G401.6 (cell line): ENCODE measurements at regions not wholly inside any gene's neighbourhood (a gene's known extent, or its start where the extent isn't known, plus 50 kb on each side); places are given as distances from the start of the nearest gene placed in this dataset.
A peak's percentile ranks its signal among the peaks of the same experiment; 100 is the strongest.

ENCODE experiments used
- FAIRE-seq: peaks from 2 replicates; lab custom pipeline; 2012; peaks lifted over from hg19 to GRCh38; lab: Jason Lieb, UNC

- no peak for FAIRE-seq
These were observed 273.2 kb upstream of the KIRREL3 start for GRCh38 chr11:127273593-127274327.

- no peak for FAIRE-seq
These were observed 270.3 kb upstream of the KIRREL3 start for GRCh38 chr11:127270851-127271250.

GRCh38 chr11:127269911-127270310 lies 269.3 kb upstream of the KIRREL3 start:
- FAIRE-seq: no peak

DNA sequence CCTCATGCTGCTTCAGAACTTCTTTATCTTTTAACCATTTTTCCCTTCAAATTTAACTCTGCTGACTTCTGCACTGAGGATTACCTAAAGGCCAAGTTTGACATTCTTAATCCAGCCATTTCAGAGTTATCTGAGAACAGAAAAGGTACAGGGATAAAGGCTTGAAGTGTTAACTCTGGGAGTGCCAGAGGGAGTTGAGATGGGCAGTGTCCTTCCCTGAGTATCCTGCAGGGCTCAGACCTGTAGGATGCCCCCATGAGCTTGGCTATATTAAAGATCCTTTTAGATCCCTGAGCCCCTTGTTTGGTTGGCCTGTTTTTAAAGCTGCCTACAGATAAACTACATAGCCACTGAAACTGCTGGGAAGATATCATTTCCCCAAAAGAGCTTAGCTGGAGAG lies 268.4 kb upstream of the KIRREL3 start:
- no peak for FAIRE-seq

DNA sequence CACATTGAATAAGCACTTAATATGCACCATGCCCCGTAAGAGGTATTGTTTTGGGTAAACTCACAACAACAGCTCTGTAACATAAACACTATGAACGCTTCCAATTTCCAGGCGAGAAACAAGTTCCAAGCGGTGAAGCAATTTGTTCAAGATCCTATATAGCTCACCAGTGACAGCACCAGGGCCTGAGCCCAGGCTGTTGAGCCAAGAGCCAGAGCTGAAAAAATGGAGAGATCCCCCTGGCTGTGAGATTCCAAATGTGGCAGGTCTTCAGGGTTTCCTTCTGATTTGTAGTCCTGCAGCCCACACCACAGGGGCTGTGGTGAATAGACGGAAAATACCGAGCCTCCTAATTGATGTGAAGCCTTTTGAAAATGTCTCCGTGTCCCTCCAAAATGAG lies 268.0 kb upstream of the KIRREL3 start:
- no peak for FAIRE-seq

GRCh38 chr11:127259102-127259501 lies 258.5 kb upstream of the KIRREL3 start:
- FAIRE-seq: no peak

- FAIRE-seq: no peak
These were observed 254.6 kb upstream of the KIRREL3 start for GRCh38 chr11:127255209-127255608.

DNA sequence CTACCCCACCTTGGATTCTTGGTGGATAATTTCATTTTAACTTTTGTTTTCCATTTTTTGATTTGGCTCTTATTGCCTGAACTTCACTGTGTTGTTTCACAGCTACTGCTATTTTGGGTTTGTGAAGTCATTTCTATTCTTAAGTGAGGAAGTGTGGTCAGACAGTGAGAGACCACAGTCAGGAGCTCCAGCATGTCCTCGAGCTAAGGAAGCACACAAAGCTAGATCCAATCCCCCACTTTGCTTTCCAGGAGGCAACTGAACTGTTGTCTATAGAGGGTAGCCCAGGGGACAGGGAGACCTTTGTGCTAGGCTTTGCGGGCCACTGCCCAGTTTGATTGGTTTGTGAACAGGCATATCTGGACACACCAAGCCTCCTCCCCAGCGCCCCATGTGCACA lies 251.8 kb upstream of the KIRREL3 start:
- no peak for FAIRE-seq

- no peak for FAIRE-seq
These were observed 249.0 kb upstream of the KIRREL3 start for GRCh38 chr11:127249576-127249975.

- no peak for FAIRE-seq
These were observed 247.9 kb upstream of the KIRREL3 start for GRCh38 chr11:127248476-127248875.

DNA sequence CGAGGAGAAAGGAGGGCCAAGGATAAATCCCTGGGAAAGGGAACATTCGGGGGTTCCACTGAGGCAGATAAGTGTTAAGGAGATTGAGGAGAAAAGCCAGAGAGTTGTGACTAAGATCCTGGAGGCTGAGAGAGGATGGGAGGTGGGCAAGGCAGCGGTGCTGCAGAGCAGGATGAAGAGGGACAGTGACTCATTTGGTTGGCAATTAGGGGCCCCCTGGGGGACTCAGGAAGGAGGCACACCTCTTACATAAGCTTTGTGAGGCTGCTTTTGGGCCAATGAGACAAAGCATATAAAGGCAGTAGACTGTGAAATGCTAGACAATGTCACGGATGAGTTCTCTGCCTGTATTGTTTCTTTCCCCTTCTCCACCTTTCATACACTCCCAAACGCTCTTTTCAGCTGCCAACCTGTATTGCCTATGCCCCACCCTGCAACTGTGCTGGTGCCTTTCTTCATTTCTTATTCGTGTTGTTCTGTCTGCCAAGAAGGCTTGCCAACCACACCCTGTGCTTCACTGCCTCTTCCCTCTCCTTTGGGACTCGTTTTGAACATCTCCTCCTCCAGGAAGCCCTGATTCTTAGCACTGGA lies 246.8 kb upstream of the KIRREL3 start:
- no peak for FAIRE-seq

- no peak for FAIRE-seq
These were observed 242.1 kb upstream of the KIRREL3 start for GRCh38 chr11:127242676-127243075.

DNA sequence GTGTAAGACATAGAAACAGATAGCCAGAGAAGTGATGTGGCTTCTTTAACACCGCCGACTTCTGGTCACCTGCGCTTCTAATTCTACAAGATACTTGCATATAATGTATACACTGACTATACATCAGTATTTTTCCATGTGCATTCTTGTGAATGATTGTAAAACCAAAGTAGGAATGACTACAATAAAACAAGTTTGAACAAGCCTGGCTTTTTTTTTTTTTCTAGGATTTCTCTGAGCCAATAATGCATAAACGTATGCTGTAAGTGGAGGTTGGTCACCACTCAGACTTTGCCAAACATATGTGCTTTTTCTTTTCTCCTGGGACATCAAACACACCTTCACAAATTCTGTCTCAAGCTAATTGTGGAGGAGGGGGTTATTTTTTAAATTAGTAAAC lies 237.8 kb upstream of the KIRREL3 start:
- FAIRE-seq: no peak

DNA sequence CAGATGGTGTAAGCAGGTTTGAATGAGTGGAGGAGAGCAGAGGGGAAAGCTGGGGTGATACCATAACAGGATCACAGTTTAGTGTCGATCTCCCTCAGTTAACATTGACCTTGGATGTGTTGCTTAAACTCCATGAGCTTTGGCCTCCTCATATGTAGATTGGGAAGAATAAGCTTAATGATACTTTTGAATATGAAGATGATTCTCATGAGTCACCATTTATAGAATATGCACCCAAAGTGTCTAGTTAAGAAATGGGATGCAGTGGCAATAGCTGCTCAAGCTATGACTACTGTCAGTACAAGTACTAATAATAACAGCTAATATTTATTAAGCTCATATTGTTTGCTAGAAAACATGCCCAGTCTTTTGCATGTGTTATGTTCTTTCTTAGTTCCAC lies 236.2 kb upstream of the KIRREL3 start:
- no peak for FAIRE-seq

GRCh38 chr11:127233998-127234397 lies 233.4 kb upstream of the KIRREL3 start:
- no peak for FAIRE-seq

DNA sequence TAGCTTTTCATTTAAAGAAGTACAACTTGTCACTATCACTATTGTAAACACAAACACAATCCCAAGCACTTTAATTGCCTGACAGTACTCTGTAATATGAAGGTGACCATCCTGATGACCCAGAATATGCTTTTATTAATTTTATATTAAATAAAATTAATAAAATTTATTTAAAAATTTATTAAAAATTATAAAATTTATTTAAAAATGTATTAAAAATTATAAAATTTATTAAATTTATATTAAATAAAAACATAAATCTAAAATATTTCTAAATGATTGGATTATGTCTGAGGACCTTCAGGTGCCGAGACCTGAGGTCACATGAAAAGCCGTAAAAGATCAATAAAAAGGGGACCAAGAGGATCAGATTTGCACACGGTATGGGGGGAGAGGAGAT lies 229.8 kb upstream of the KIRREL3 start:
- FAIRE-seq: peak; percentile 76

DNA sequence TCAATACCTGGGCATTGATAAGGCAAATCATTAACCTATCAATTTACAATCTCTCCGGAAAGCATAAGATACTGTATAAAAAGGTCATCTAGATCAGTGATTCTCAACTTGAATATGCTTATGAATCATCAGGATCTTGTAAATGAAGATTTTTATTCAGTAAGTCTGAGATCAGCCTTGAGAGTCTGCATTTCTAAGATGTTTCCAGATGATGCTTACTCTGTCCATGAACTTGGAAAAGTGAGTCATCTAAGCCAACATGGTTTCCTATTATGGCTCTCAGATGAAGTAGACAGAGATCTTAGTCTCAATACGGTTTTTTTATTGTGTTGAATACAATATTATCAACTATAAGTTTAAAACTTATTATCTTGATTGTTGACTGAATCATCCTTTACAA lies 226.4 kb upstream of the KIRREL3 start:
- no peak for FAIRE-seq

DNA sequence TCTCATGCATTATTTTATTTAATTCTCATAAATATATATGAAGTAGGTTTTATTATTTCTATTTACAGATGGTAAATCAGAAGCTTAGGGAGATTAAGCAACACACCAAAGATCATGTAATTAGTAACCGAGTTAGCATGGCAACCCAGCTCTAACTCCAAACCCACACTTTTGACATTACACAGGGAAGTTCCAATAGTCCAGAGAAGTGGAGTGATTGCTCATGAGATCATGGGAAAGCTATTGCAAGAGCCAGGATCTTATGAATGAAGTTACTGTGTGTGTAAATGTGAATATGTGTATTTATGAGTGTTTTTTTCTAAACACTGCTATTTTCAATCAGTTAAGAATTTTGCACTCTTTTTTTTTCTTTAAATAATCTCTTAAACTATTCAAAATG lies 225.8 kb upstream of the KIRREL3 start:
- FAIRE-seq: no peak

GRCh38 chr11:127225619-127226018 lies 225.0 kb upstream of the KIRREL3 start:
- FAIRE-seq: no peak

GRCh38 chr11:127224276-127224675 lies 223.7 kb upstream of the KIRREL3 start:
- FAIRE-seq: no peak

DNA sequence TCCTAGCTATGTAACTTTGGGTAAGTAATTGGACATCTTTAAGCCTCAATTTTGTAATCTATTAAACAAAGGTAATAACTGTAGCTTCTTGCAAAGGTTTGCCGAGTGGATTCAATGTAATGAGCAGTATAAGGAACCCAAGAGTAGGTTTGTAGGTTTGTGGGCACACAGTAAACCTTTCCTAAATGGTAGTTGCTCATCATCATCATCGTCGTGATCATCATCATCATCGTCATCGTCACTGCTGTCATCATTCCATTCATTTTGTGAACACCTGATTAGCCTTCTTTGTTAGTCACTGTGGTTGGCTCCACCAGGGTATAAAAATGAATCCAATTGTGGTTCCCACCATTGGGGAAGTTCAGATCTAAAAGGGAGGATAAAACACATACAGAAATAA lies 223.1 kb upstream of the KIRREL3 start:
- FAIRE-seq: no peak

DNA sequence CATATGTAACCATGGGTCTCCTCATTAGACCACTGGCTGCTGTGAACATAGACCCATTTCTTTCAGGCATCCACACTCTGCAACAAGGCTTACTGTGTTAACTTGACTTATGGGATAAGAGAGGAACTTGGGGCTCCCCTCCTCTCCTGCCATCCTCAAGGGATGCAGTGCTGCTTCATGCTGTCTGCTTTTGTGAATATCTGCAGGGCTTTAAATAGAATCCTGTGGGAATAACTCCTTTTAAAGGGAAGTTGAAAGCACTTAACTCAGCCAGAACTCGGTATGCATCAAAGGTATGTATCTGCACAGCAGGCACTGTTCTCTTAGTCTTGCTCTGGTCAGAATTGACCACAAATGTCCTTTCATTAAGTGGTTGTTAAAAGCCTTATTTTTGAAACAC lies 222.5 kb upstream of the KIRREL3 start:
- FAIRE-seq: no peak

- no peak for FAIRE-seq
These were observed 219.1 kb upstream of the KIRREL3 start for GRCh38 chr11:127219704-127220103.

- no peak for FAIRE-seq
These were observed 217.7 kb upstream of the KIRREL3 start for GRCh38 chr11:127218275-127218608.
